Bronchial epithelial cell (primary cell): ENCODE measurements at regions not wholly inside any gene's neighbourhood (a gene's known extent, or its start where the extent isn't known, plus 50 kb on each side); places are given as distances from the start of the nearest gene placed in this dataset.

Experiments used
- DNase-seq: peaks from one replicate; pipeline ENCODE4 v3.0.0-alpha.2; 2010; ENCODE audit warnings: low read depth
- FAIRE-seq: peaks from 2 replicates; lab custom pipeline; 2011; peaks lifted over from hg19 to GRCh38; lab: Jason Lieb, UNC
- H3K27me3 ChIP-seq: 2 replicates; pipeline ENCODE4 v1.5.1; 2011; ENCODE audit warnings: low read length; ENCODE audit not compliant: control insufficient read depth, insufficient read depth
- H3K36me3 ChIP-seq: 2 replicates; pipeline ENCODE4 v1.5.1; 2011; ENCODE audit warnings: low read length; ENCODE audit not compliant: control insufficient read depth, insufficient read depth
- H3K4me3 ChIP-seq: 2 replicates; pipeline ENCODE4 v1.5.1; 2011; ENCODE audit warnings: mild to moderate bottlenecking, low read depth, low read length, control low read depth
- TF ChIP-seq, protein P1 (sequence below): IDR thresholded peaks from 2 replicates; pipeline ENCODE4 v1.5.1; 2011; ENCODE audit warnings: mild to moderate bottlenecking, moderate library complexity, low read length, control low read depth, inconsistent platforms; ENCODE audit not compliant: insufficient read depth, severe bottlenecking

DNA sequence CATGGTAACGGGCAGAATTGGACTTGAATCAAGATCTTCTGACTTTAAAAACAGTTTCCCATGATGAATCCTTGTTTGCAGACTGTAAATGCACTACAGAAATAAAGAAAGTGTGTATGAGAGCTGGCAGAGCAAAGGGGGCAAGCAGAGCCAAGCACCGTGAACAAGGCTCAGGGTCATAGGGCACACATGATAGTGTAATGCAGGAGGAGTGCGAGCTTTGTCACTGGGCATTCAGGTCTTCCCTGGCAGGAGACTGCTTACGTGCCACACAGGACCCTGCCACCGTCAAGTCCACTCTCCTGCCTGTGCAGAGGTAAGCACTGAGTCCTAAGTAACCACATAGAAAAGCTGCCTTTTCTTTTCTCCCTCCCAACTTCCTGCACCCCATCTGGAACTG, 93.1 kb upstream of the NPVF start:
- Histone ChIP-seq H3K4me3 (no peak overlapping the region), H3K27me3 (peaks cover 3% of the 10 kb centered on the region), H3K36me3 (no peaks in the 10 kb centered on the region)
- DNase-seq (no peak), FAIRE-seq (no peak)
- TF ChIP-seq, protein P1, sequence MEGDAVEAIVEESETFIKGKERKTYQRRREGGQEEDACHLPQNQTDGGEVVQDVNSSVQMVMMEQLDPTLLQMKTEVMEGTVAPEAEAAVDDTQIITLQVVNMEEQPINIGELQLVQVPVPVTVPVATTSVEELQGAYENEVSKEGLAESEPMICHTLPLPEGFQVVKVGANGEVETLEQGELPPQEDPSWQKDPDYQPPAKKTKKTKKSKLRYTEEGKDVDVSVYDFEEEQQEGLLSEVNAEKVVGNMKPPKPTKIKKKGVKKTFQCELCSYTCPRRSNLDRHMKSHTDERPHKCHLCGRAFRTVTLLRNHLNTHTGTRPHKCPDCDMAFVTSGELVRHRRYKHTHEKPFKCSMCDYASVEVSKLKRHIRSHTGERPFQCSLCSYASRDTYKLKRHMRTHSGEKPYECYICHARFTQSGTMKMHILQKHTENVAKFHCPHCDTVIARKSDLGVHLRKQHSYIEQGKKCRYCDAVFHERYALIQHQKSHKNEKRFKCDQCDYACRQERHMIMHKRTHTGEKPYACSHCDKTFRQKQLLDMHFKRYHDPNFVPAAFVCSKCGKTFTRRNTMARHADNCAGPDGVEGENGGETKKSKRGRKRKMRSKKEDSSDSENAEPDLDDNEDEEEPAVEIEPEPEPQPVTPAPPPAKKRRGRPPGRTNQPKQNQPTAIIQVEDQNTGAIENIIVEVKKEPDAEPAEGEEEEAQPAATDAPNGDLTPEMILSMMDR = no peak

DNA sequence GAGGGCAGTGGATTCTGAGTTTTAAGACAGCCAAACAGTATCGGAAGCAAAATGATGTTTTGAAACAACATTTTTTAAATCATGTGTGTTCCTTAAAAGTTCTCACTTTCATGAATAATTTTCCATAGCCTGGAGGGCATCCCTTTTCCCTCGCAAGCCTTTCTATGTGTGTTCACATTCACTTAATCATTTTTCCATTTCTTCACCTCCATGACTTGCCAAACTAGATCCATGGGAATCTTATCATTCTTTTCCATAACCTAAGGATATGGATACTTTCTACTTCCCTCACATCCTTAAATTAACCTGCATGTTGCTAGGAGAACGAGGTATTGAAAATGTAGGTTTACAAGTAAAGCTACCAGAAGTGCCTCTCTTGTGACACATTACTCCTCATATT, 94.2 kb upstream of the NPVF start:
- peaks cover 3% of the 10 kb centered on the region for H3K27me3 ChIP-seq

DNA sequence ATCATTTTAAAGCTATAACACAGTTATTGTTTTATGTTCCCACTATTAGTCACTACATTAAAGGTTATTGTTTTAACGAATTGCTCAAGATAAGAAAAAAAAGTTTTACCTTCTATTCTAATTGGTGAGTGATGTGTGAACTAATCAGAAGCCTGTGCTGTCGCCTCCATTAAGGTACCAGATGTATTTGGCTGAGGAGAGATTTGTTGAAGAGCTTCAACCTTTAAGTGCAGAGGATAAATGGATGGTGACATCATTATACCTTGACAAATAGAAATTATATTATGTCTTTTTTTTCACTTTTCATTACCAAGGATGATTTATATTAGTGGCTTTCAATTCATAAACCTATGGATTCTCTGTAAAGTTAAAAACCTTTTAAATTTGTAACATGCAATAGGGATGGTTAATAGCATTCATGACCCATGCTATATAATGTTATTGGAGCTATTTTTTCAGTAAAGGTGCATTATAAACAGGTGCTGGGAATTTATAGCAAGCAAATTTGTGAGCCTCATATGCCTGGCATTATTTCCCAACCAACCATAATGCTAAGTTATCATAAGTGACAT, 97.0 kb upstream of the NPVF start:
- TF ChIP-seq, protein P1 = no peak
- H3K27me3 ChIP-seq = peaks cover 3% of the 10 kb centered on the region
- no peak for FAIRE-seq
- H3K36me3 ChIP-seq = no peaks in the 10 kb centered on the region
- H3K4me3 ChIP-seq = no peak overlapping the region
- no peak for DNase-seq

More for the DNA sequence above, 94.2 kb upstream of the NPVF start:
- no peak for DNase-seq
- FAIRE-seq = no peak
- no peak overlapping the region for H3K4me3 ChIP-seq
- TF ChIP-seq, protein P1 = no peak
- H3K36me3 ChIP-seq = no peaks in the 10 kb centered on the region

DNA sequence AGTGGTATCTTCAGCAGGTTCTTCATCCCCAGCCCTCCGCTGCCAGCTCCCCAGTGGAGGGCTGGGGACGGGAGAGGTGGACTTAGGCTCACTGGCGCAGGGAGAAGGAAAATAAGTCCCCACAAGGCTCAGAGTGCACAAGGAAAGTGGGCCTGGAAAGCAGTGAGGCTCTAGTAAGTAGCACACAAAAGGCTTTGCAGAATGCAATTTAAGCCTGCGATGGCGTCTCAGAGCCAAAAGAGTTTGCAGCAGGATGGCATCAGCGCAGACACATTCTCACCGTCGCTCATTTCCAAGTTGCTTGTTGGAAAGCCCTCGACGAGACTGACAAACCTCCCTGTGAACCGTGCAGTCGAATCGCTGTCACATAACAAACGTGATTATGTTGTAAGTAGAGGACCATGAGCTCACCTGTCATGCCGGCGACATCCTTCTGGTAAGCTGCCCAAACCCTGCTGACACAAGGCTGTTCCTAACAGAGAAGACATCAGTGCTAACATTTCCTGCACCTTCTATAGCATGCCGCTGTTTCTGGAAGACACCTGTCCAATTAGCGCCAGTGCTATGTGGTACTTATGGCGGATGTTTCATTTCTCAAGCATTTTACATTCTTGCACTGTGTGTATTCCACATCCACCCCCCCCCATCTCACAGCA, 98.3 kb upstream of the NPVF start:
- Histone ChIP-seq H3K4me3 (no peak overlapping the region), H3K36me3 (no peaks in the 10 kb centered on the region), H3K27me3 (peaks cover under 1% of the 10 kb centered on the region)
- FAIRE-seq = peak; percentile 82
- TF ChIP-seq, protein P1 = no peak
- no peak for DNase-seq

DNA sequence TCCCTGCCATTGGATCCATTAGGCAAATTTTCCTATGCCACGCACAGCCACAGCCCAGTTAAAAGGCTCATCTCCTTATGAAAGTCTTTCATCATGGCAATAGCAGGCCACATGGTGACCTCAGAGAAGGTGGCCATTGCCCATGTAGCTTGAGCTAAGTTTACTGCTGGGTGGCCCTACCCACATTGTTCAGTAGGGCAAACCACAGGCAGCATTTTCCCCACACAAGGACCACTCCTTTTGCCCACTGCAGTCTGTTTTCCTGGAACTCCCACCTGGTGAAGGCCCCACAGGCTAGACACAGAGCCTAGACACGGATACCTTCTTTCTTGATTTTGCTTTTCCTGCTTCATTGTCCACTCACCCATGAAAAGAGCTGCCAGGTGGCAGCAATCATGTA, 101.5 kb upstream of the NPVF start:
- no peak for DNase-seq
- H3K4me3 ChIP-seq = no peak overlapping the region
- FAIRE-seq = no peak
- no peaks in the 10 kb centered on the region for H3K27me3 ChIP-seq
- no peaks in the 10 kb centered on the region for H3K36me3 ChIP-seq
- TF ChIP-seq, protein P1 = no peak

DNA sequence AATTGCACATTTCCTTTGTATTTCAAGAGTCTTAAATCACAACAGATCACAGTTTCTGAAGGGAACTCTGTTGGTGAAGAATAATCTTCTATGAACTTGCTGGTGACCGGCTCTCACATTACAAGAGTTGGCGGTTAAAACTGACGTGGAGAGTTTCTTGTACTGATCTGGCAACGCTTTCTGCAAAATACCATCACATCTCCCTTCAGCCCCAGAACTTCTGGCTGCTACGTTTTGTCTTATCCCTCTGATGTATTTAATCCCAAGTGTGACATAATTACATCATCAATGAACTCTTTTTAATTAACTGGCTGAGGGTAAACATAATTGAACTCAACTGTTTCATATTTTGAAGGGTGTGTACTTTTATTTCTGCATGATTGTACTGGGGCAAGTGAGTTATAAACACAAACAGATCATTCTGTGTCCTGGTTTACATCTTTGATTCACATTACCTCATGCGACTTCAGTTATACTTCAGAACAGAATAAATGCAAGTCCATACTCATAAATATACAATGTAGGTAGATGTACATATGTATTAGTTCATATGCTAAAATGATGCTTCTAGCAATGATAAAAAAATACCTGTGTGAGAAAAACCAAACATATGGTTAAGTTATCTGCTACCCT, 105.1 kb upstream of the NPVF start:
- H3K4me3 ChIP-seq = no peak overlapping the region
- TF ChIP-seq, protein P1 = no peak

More for the DNA sequence above, 105.1 kb upstream of the NPVF start:
- FAIRE-seq (peak; percentile 50), DNase-seq (no peak)
- no peaks in the 10 kb centered on the region for H3K36me3 ChIP-seq
- no peaks in the 10 kb centered on the region for H3K27me3 ChIP-seq
